SK-N-SH treated with all-trans-retinoic acid at 6 μM for 48 hours (cell line): ENCODE measurements at regions not wholly inside any gene's neighbourhood (a gene's known extent, or its start where the extent isn't known, plus 50 kb on each side); places are given as distances from the start of the nearest gene placed in this dataset.

ENCODE experiments used
- ATAC-seq: fragments of 200-7000 bp; cut with Tn5 transposase; 3 replicates; pipeline ENCODE4 v1.9.1; 2020; ENCODE audit warnings: mild to moderate bottlenecking, moderate library complexity
- ARNTL ChIP-seq: fragments of 450-650 bp; formaldehyde crosslinking; IDR thresholded peaks from 2 replicates; pipeline ENCODE4 v1.5.0; 2020; ENCODE audit warnings: low read depth, mild to moderate bottlenecking, moderate library complexity, borderline replicate concordance
- BACH2 ChIP-seq: fragments of 250-450 bp; sonication (Bioruptor Pico); IDR thresholded peaks from 2 replicates; pipeline ENCODE4 v1.9.0; 2021; ENCODE audit warnings: mild to moderate bottlenecking, borderline replicate concordance
- CREB5 ChIP-seq: fragments of 250-450 bp; sonication (Bioruptor Pico); IDR thresholded peaks from 2 replicates; pipeline ENCODE4 v1.5.1; 2020; ENCODE audit warnings: low read depth, mild to moderate bottlenecking, moderate library complexity
- CSDC2 ChIP-seq: fragments of 250-450 bp; sonication (Bioruptor Pico); IDR thresholded peaks from 2 replicates; pipeline ENCODE4 v1.5.0; 2020; ENCODE audit warnings: mild to moderate bottlenecking, moderate library complexity
- CSRNP3 ChIP-seq: fragments of 250-450 bp; sonication (Bioruptor Pico); IDR thresholded peaks from 2 replicates; pipeline ENCODE4 v1.5.1; 2021; ENCODE audit warnings: mild to moderate bottlenecking, moderate library complexity
- ESRRG ChIP-seq: fragments of 250-450 bp; sonication (Bioruptor Pico); IDR thresholded peaks from 2 replicates; pipeline ENCODE4 v1.6.1; 2021; ENCODE audit warnings: mild to moderate bottlenecking
- GLIS3 ChIP-seq: fragments of 250-450 bp; sonication (Bioruptor Pico); IDR thresholded peaks from 2 replicates; pipeline ENCODE4 v1.5.0; 2020; ENCODE audit warnings: mild to moderate bottlenecking, moderate library complexity
- ISL1 ChIP-seq: fragments of 250-450 bp; sonication (Bioruptor Pico); IDR thresholded peaks from 2 replicates; pipeline ENCODE4 v2.1.2; 2022; ENCODE audit warnings: mild to moderate bottlenecking, moderate library complexity
- OSR1 ChIP-seq: fragments of 250-450 bp; sonication (Bioruptor Pico); IDR thresholded peaks from 2 replicates; pipeline ENCODE4 v1.8.0; 2022; ENCODE audit warnings: moderate library complexity, mild to moderate bottlenecking, inconsistent platforms
- PATZ1 ChIP-seq: fragments of 250-450 bp; sonication (Bioruptor Pico); IDR thresholded peaks from 2 replicates; pipeline ENCODE4 v1.8.0; 2020; ENCODE audit warnings: mild to moderate bottlenecking, moderate library complexity, borderline replicate concordance
- POU6F1 ChIP-seq: fragments of 250-450 bp; sonication (Bioruptor Pico); IDR thresholded peaks from 2 replicates; pipeline ENCODE4 v1.8.0; 2021; ENCODE audit warnings: low read depth, mild to moderate bottlenecking, moderate library complexity, borderline replicate concordance
- PPARA ChIP-seq: fragments of 250-450 bp; sonication (Bioruptor Pico); IDR thresholded peaks from 2 replicates; pipeline ENCODE4 v1.5.0; 2020; ENCODE audit warnings: mild to moderate bottlenecking, borderline replicate concordance
- RARB ChIP-seq: fragments of 250-450 bp; sonication (Bioruptor Pico); IDR thresholded peaks from 2 replicates; pipeline ENCODE4 v1.8.0; 2021; ENCODE audit warnings: mild to moderate bottlenecking, moderate library complexity
- SNAI2 ChIP-seq: fragments of 250-450 bp; sonication (Bioruptor Pico); IDR thresholded peaks from 2 replicates; pipeline ENCODE4 v1.5.0; 2020; ENCODE audit warnings: mild to moderate bottlenecking, moderate library complexity
- TCF4 ChIP-seq: fragments of 250-450 bp; sonication (Bioruptor Pico); IDR thresholded peaks from 2 replicates; pipeline ENCODE4 v1.8.0; 2021; ENCODE audit warnings: mild to moderate bottlenecking, moderate library complexity, borderline replicate concordance
- TSHZ2 ChIP-seq: fragments of 250-450 bp; sonication (Bioruptor Pico); IDR thresholded peaks from 2 replicates; pipeline ENCODE4 v1.5.0; 2020; ENCODE audit warnings: mild to moderate bottlenecking, moderate library complexity
- ZC3H10 ChIP-seq: fragments of 250-450 bp; sonication (Bioruptor Pico); IDR thresholded peaks from 2 replicates; pipeline ENCODE4 v1.5.1; 2021; ENCODE audit warnings: mild to moderate bottlenecking, moderate library complexity
- ZFP3 ChIP-seq: fragments of 250-450 bp; sonication (Bioruptor Pico); IDR thresholded peaks from 2 replicates; pipeline ENCODE4 v1.5.0; 2020; ENCODE audit warnings: mild to moderate bottlenecking, moderate library complexity
- ZFP30 ChIP-seq: fragments of 450-650 bp; formaldehyde crosslinking; IDR thresholded peaks from 2 replicates; pipeline ENCODE4 v1.5.0; 2022; ENCODE audit warnings: mild to moderate bottlenecking, moderate library complexity
- ZNF565 ChIP-seq: fragments of 450-650 bp; formaldehyde crosslinking; conservative IDR thresholded peaks from 2 replicates; pipeline ENCODE4 v1.5.0; 2020; ENCODE audit warnings: low read depth, mild to moderate bottlenecking, moderate library complexity
- ZNF70 ChIP-seq: fragments of 450-650 bp; formaldehyde crosslinking; IDR thresholded peaks from 2 replicates; pipeline ENCODE4 v1.5.0; 2020; ENCODE audit warnings: mild to moderate bottlenecking, moderate library complexity
- ZNF8 ChIP-seq: fragments of 450-650 bp; formaldehyde crosslinking; IDR thresholded peaks from 2 replicates; pipeline ENCODE4 v1.5.0; 2020; ENCODE audit warnings: mild to moderate bottlenecking, moderate library complexity

- ATAC-seq, result no peak
- TF ChIP-seq TSHZ2 (CRISPR knock-in tag), result no peak
- no peak for TF ChIP-seq ZFP3
- TF ChIP-seq ZNF8 (CRISPR knock-in tag), result no peak
- TF ChIP-seq TCF4 (CRISPR knock-in tag), result no peak
- TF ChIP-seq ZFP30 (CRISPR knock-in tag), result no peak
- no peak for TF ChIP-seq CREB5 (CRISPR knock-in tag)
- no peak for TF ChIP-seq POU6F1 (CRISPR knock-in tag)
- no peak for TF ChIP-seq CSDC2 (CRISPR knock-in tag)
- no peak for TF ChIP-seq ESRRG (CRISPR knock-in tag)
- no peak for TF ChIP-seq ARNTL (CRISPR knock-in tag)
- no peak for TF ChIP-seq CSRNP3 (CRISPR knock-in tag)
- no peak for TF ChIP-seq RARB (CRISPR knock-in tag)
- no peak for TF ChIP-seq ISL1 (CRISPR knock-in tag)
- no peak for TF ChIP-seq OSR1 (CRISPR knock-in tag)
- no peak for TF ChIP-seq BACH2 (CRISPR knock-in tag)
- TF ChIP-seq ZNF565, result no peak
- TF ChIP-seq SNAI2, result no peak
These were observed 302.7 kb upstream of the ZC3H15 start for GRCh38 chr2:186183406-186183805.

- TF ChIP-seq ZFP3 (no peak), ZC3H10 (CRISPR knock-in tag) (no peak)
- no peak for ATAC-seq
These were observed 298.2 kb upstream of the ZC3H15 start for GRCh38 chr2:186187854-186188253.

GRCh38 chr2:186189816-186190215 lies 296.2 kb upstream of the ZC3H15 start:
- ATAC-seq, result no peak
- no peak for TF ChIP-seq ZNF565
- TF ChIP-seq PPARA (CRISPR knock-in tag), result no peak
- no peak for TF ChIP-seq SNAI2
- no peak for TF ChIP-seq ZNF8 (CRISPR knock-in tag)
- no peak for TF ChIP-seq ZFP3
- TF ChIP-seq, all 23 proteins: peak for 0

- no peak for ATAC-seq
- TF ChIP-seq POU6F1 (CRISPR knock-in tag), result no peak
- TF ChIP-seq GLIS3 (CRISPR knock-in tag), result no peak
- no peak for TF ChIP-seq TCF4 (CRISPR knock-in tag)
- TF ChIP-seq ZNF70 (CRISPR knock-in tag), result no peak
- no peak for TF ChIP-seq BACH2 (CRISPR knock-in tag)
- TF ChIP-seq PATZ1 (CRISPR knock-in tag), result no peak
- TF ChIP-seq, all 23 proteins: peak for 0
These were observed 290.4 kb upstream of the ZC3H15 start for GRCh38 chr2:186195696-186196095.
